Mammary epithelial cell (primary cell): ENCODE measurements at regions not wholly inside any gene's neighbourhood (a gene's known extent, or its start where the extent isn't known, plus 50 kb on each side); places are given as distances from the start of the nearest gene placed in this dataset.

Experiments used
- EZH2 ChIP-seq: IDR thresholded peaks from 2 replicates; pipeline ENCODE4 v1.6.1; 2012; ENCODE audit warnings: low read length, inconsistent platforms, borderline replicate concordance
- TF ChIP-seq, protein P1 (sequence below), 2 donors: IDR thresholded peaks in 1 of 2; conservative IDR thresholded peaks in 1 of 2; 2 replicates each; pipeline ENCODE4 v1.5.1; 2011 to 2012; ENCODE audit warnings: inconsistent platforms in 2 of 2, low read length in 2 of 2, mild to moderate bottlenecking in 2 of 2, control low read depth in 1 of 2, low read depth in 1 of 2; ENCODE audit not compliant: insufficient read depth in 1 of 2; ENCODE audit errors: extremely low read depth in 1 of 2

DNA sequence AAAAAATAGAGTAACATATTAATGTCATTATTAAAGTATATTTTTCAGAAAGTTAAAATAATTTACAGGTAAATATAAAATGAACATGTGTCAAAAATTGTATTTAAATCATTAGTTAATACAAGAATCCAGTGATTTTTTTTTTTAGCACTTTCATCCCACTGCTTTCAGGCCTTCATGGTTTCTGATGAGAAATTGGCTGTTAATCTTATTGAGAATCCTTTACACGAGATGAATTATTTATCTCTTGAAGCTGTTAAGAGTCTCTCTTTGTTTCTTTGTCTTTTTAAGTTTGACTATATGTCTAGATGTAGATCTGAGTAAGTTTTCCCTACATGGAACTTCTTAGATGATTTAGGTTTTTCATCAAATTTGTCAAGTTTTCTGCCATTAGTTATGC, 578.5 kb upstream of the KCND2 start:
- TF ChIP-seq, protein P1, sequence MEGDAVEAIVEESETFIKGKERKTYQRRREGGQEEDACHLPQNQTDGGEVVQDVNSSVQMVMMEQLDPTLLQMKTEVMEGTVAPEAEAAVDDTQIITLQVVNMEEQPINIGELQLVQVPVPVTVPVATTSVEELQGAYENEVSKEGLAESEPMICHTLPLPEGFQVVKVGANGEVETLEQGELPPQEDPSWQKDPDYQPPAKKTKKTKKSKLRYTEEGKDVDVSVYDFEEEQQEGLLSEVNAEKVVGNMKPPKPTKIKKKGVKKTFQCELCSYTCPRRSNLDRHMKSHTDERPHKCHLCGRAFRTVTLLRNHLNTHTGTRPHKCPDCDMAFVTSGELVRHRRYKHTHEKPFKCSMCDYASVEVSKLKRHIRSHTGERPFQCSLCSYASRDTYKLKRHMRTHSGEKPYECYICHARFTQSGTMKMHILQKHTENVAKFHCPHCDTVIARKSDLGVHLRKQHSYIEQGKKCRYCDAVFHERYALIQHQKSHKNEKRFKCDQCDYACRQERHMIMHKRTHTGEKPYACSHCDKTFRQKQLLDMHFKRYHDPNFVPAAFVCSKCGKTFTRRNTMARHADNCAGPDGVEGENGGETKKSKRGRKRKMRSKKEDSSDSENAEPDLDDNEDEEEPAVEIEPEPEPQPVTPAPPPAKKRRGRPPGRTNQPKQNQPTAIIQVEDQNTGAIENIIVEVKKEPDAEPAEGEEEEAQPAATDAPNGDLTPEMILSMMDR (conservative IDR thresholded peaks at IDR 0.05 in 1 of 2, IDR thresholded peaks at IDR 0.05 in 1 of 2; ENCODE audit: extremely low read depth in 1 of 2, insufficient read depth in 1 of 2, low read depth in 1 of 2, low read length in 2 of 2), result no peak
- TF ChIP-seq EZH2, result no peak
